Naive B cell (primary cell): ENCODE measurements at regions not wholly inside any gene's neighbourhood (a gene's known extent, or its start where the extent isn't known, plus 50 kb on each side); places are given as distances from the start of the nearest gene placed in this dataset.

ENCODE experiments used
- ATAC-seq, 2 donors: fragments of 150-1000 bp; cut with Tn5 transposase; 2 replicates each; pipeline ENCODE4 v1.10.0; 2021; ENCODE audit warnings: low read depth in 2 of 2, mild to moderate bottlenecking in 2 of 2, moderate library complexity in 2 of 2
- DNase-seq: peaks from one replicate; pipeline ENCODE4 v3.0.0; 2022
- H3K27ac Mint-ChIP-seq, 6 donors: one replicate each; pipeline ENCODE4 v1.8.0; 2020 to 2022; ENCODE audit warnings: mild to moderate bottlenecking in 6 of 6, mixed read lengths in 6 of 6, moderate library complexity in 5 of 6, inconsistent platforms in 2 of 6
- H3K27me3 Mint-ChIP-seq, 3 donors: one replicate each; pipeline ENCODE4 v1.8.0; 2021 to 2022; ENCODE audit warnings: mixed read lengths in 3 of 3, mild to moderate bottlenecking in 1 of 3
- H3K36me3 Mint-ChIP-seq, 2 donors: one replicate each; pipeline ENCODE4 v1.8.0; 2020 to 2022; ENCODE audit warnings: mixed read lengths in 2 of 2, inconsistent platforms in 1 of 2, mild to moderate bottlenecking in 1 of 2
- H3K4me1 Mint-ChIP-seq, 3 donors: one replicate each; pipeline ENCODE4 v1.8.0; 2020 to 2022; ENCODE audit warnings: mixed read lengths in 3 of 3, inconsistent platforms in 1 of 3, mild to moderate bottlenecking in 1 of 3, moderate library complexity in 1 of 3
- H3K4me3 Mint-ChIP-seq, 8 donors: one replicate each; pipeline ENCODE4 v1.8.0; 2020 to 2022; ENCODE audit warnings: mild to moderate bottlenecking in 8 of 8, mixed read lengths in 8 of 8, moderate library complexity in 8 of 8, inconsistent platforms in 2 of 8
- H3K9me3 Mint-ChIP-seq, 7 donors: one replicate each; pipeline ENCODE4 v1.8.0; 2020 to 2022; ENCODE audit warnings: mixed read lengths in 7 of 7, mild to moderate bottlenecking in 5 of 7, inconsistent platforms in 2 of 7, moderate library complexity in 1 of 7

DNA sequence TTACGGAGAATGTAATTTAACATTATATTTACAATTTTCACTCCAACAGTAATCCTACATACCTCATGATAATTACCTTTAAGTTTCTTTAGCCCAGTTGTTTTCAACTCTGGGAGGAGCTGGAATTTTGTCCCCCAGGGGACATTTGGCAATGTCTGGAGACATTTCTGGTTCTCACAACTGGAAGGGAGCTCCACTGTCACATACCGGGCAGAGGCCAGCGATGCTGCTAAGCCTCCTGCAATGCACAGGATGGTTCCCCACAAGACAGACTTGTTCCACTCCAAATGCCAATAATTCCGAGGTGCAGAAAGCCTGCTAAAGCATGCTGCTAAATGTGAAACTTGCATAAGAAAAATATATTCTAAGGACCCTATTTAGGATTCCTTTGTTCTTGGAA, 251.1 kb upstream of the IRX5 start:
- Mint-ChIP-seq H3K27ac (no peak overlapping the region), H3K9me3 (peaks cover 0 to 6% (median 2%) of the 10 kb centered on the region in 7 donors), H3K4me3 (no peak overlapping the region), H3K27me3 (no peaks in the 10 kb centered on the region), H3K4me1 (no peaks in the 10 kb centered on the region), H3K36me3 (no peaks in the 10 kb centered on the region)
- ATAC-seq = no peak
- no peak for DNase-seq

DNA sequence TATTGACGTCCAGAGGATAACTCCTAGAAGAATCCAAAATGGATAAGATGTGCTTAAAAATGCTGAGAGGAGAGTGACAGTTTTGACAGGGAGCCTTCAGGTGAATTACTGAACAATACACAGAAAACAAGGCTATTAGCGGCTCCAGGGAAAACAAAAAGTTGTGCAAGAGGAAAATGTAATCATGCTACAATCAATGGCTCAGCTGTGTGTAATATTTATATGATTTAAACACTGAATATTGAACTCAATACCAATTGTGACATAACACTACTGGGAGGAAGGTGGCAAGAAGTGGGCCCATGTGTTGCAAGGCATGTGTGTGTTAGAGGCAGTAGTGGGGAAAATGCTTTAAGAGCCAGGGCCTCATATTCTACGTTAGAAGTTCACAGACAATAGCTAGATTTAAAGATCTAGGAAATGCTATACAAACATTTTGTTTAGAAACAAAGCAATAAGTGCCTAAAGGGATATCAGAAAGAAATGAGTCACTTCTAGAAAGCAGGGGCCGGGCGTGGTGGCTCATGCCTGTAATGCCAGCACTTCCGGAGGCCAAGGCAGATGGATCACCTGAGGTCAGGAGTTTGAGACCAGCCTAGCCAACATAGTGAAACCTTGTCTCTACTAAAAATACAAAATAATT, 253.2 kb upstream of the IRX5 start:
- Mint-ChIP-seq H3K4me3 (no peak overlapping the region), H3K36me3 (no peaks in the 10 kb centered on the region), H3K27ac (no peak overlapping the region), H3K9me3 (peaks cover 0 to 6% (median 2%) of the 10 kb centered on the region in 7 donors), H3K27me3 (no peaks in the 10 kb centered on the region), H3K4me1 (no peaks in the 10 kb centered on the region)
- ATAC-seq (no peak), DNase-seq (no peak)

DNA sequence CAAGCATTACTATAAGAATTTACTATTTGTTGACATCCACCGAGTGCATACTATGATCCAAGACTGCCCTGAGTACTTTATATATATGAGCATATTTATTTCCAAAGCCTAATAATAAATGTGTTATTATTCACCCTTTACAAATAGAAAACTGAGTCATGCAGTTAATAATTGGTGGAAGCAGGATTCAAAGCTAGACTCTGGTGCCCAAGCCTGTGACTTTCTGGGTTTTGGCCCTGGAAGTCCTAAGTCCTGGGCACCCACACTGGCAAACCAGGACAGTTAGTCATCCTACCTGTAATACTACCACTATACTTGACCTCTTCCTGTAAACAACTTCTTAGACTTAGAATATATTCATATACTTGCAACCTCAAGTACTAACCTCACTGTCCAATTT, 257.4 kb upstream of the IRX5 start:
- Mint-ChIP-seq H3K27ac (no peak overlapping the region), H3K4me1 (no peaks in the 10 kb centered on the region), H3K9me3 (peaks cover 0 to 13% (median 5%) of the 10 kb centered on the region in 7 donors), H3K36me3 (no peaks in the 10 kb centered on the region), H3K4me3 (no peak overlapping the region), H3K27me3 (no peaks in the 10 kb centered on the region)
- DNase-seq (no peak), ATAC-seq (no peak)

DNA sequence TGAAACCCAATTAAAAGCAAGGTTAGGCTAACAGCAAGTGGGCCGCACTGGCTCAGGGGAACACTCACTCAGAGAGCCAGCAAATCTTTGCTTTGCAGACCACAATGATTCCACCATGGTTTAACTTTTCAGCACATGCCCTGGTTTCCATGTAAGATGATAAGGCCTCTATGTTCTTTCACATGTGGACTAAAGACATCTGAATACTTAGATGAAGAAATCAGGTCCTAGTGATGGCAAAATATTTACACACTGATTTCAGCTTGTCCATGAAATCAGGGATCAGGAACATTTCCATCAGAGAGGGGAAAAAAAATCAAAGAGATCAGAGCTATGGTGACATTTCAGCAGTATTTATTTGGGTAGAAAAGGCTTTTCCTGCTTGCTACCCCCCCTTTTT, 258.2 kb upstream of the IRX5 start:
- Mint-ChIP-seq H3K4me1 (no peaks in the 10 kb centered on the region), H3K27ac (no peak overlapping the region), H3K27me3 (no peaks in the 10 kb centered on the region), H3K36me3 (no peaks in the 10 kb centered on the region), H3K4me3 (no peak overlapping the region), H3K9me3 (peaks cover 0 to 13% (median 5%) of the 10 kb centered on the region in 7 donors)
- no peak for ATAC-seq
- no peak for DNase-seq

DNA sequence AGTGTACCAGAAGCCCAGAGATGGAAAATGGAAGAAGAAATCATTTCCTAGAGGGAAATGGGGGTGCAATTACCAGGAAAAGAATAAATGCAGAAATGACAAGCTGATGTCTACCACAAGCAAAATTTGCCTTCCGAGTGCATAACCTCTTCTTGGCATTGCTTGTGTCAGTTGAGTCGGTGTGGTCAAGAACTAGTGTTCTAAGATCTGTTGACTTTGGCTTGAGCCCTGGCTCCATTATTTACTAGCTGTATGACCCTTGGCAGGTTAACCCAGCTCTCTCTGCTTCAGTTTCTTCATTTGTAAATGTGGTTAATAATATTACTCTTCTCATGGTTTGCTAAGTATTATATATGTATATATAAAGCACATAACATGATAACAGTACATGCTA, 273.0 kb upstream of the IRX5 start:
- no peak for DNase-seq
- H3K4me3 Mint-ChIP-seq = no peak overlapping the region
- peaks cover 21 to 29% (median 25%) of the 10 kb centered on the region in 3 donors for H3K27me3 Mint-ChIP-seq
- H3K36me3 Mint-ChIP-seq = no peaks in the 10 kb centered on the region
- peaks cover 0 to 6% (median 0%) of the 10 kb centered on the region in 3 donors for H3K4me1 Mint-ChIP-seq
- no peak for ATAC-seq
- H3K27ac Mint-ChIP-seq = no peak overlapping the region
- H3K9me3 Mint-ChIP-seq = peaks cover 0 to 22% (median 4%) of the 10 kb centered on the region in 7 donors

DNA sequence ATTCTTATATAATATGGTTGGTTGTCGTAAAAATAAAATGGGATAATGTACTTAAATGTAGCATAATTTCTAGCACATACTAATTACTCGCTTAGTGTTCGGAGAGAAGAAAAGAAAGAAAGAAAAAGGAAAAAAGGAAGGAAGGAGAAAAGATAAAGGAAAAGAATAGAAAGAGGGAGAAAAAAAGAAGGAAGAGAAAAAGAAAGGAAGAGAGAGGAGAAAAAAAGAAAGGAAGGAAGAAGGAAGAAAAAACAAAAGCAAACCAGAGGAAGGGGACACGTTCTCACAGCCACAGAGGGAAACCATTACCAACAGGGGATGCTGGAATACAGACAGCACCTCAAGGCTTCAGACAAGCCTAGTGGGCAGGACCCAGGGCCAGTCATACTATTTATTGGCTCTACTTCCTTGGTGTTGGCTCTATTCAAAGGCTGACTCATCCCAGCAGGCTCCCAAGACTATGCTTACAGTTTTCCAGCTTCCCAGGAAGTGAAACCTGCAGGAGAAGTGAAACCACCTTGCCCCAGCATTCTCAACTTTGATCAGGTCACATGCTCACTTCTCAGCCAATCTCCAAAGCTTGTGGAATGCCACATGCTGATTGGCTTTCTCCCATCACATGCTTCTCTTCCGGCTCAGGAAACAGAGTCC, 273.5 kb upstream of the IRX5 start:
- DNase-seq (no peak), ATAC-seq (no peak)
- Mint-ChIP-seq H3K27ac (peak overlapping the region in 1 of 6 donors; percentile 80), H3K36me3 (no peaks in the 10 kb centered on the region), H3K4me1 (peaks cover 0 to 6% (median 0%) of the 10 kb centered on the region in 3 donors), H3K4me3 (no peak overlapping the region), H3K27me3 (peaks cover 25 to 29% (median 25%) of the 10 kb centered on the region in 3 donors), H3K9me3 (peaks cover 0 to 16% (median 4%) of the 10 kb centered on the region in 7 donors)

DNA sequence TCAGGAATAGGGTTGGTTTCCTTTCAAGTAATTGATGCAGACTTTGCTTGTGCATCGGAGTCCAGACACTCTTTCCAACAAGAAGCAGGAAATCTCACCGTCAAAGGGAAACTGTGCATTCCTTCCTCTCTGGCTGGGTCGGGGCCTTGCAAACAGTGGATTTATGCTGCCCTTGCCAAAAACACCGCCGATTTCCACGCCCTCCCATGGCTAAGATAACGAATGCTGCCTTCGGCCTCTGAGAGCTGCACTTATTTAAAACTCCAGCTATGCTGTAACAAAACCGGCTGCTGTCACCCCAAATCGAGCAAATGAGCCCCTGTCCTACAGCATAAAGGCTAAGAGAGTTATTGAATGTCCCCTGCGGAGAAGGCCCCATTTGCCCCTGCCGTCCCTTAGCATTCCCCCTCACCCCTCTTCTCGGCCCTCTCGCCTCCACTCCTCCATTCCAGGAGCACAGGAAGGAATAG, 275.5 kb upstream of the IRX5 start:
- peaks cover 29 to 31% (median 29%) of the 10 kb centered on the region in 3 donors for H3K27me3 Mint-ChIP-seq
- DNase-seq (no peak), ATAC-seq (no peak)
- H3K4me3 Mint-ChIP-seq = no peak overlapping the region
- peak overlapping the region in 1 of 6 donors; percentile 23 for H3K27ac Mint-ChIP-seq
- peaks cover 0 to 9% (median 4%) of the 10 kb centered on the region in 7 donors for H3K9me3 Mint-ChIP-seq
- H3K4me1 Mint-ChIP-seq = peaks cover 0 to 6% (median 0%) of the 10 kb centered on the region in 3 donors
- no peaks in the 10 kb centered on the region for H3K36me3 Mint-ChIP-seq

DNA sequence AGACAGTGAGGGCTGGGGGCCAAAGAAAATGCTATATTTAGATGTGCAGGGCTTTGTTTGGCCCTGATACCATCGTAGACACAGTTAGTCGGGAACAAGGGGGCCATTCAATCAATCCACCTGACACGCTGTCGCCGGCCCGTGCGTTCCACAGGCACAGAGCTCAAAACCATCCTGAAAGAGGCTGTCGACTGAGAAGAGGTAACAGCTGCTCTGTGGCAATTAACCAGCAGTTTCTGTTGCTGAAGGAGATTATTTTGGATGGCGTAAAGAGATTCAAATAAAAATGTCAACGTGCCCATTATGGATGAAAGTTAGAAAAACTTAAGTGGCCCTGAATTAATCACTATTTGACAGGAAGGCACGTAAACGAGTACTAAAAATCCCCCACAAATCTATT, 276.2 kb upstream of the IRX5 start:
- peaks cover 30 to 32% (median 31%) of the 10 kb centered on the region in 3 donors for H3K27me3 Mint-ChIP-seq
- no peak for DNase-seq
- H3K4me3 Mint-ChIP-seq = no peak overlapping the region
- H3K27ac Mint-ChIP-seq = no peak overlapping the region
- ATAC-seq = no peak
- no peaks in the 10 kb centered on the region for H3K36me3 Mint-ChIP-seq
- peaks cover 0 to 9% (median 4%) of the 10 kb centered on the region in 7 donors for H3K9me3 Mint-ChIP-seq
- peaks cover 0 to 6% (median 0%) of the 10 kb centered on the region in 3 donors for H3K4me1 Mint-ChIP-seq

DNA sequence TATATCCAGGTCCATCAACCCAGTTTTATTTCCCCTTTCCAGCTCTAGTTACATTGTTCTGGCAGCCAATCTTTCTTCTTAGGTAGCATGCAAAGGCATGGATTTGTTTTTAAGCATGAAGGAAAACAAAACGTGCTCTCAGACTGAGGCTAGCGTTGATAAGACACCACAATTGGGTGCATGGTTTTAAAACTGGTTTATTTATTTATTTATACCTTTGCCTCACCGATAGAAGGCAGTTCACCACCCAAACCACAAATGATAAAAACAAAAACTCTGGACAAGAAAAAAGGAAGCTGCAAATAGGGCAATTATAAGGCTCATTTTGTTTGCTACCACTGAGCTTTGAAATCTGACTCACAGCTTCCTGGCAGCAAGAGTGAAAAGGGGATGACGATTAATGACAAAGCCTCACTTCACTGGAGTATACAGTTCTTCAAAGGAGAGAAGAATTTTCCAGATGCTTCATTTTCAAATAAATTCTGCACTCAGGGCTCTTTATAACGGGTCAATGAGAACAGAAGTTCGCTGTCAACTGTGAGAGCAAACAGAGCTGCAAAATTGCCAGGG, 278.4 kb upstream of the IRX5 start:
- no peak for DNase-seq
- Mint-ChIP-seq H3K36me3 (no peaks in the 10 kb centered on the region), H3K27ac (no peak overlapping the region), H3K9me3 (peaks cover 0 to 6% (median 3%) of the 10 kb centered on the region in 7 donors), H3K4me1 (peaks cover 0 to 6% (median 0%) of the 10 kb centered on the region in 3 donors), H3K4me3 (no peak overlapping the region), H3K27me3 (peaks cover 31 to 37% (median 34%) of the 10 kb centered on the region in 3 donors)
- no peak for ATAC-seq

DNA sequence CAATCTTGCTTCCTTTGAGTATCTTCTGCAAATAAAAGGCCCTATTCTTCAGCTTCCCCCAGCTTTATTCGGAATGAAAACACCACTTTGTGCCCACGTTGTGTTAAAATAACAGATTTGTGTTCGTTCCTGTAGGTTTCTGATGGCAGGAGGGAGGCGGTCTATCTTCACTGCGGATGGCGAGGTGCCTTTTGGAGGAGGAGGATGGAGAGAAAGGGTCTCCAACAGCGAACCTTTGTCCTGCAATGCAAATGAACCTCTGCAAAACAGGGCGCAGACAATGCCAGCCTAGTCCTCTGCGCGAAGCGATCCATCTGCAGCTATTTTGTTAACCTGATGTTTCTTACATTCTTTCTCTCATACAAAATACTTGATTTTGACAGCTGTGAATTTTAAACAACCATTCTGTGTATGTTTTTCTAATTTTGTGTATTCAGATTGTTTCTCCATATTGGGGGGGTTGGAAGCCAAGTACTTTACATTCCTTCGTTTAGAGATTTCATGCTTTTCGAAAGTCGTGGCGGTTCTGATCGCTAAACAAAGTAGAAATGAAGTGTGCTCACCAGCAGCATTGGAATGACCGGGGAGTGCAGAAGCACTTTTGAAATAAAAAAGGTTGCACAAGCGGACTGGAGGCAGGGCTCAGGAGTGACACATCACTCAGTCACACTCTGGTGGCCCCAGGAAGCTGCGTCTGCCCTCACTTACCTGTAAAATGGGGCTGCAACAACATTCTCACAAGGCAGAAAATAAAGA, 279.0 kb upstream of the IRX5 start:
- H3K36me3 Mint-ChIP-seq = no peaks in the 10 kb centered on the region
- H3K9me3 Mint-ChIP-seq = peaks cover 0 to 4% (median 0%) of the 10 kb centered on the region in 7 donors
- DNase-seq = no peak
- H3K4me3 Mint-ChIP-seq = no peak overlapping the region
- peaks cover 0 to 6% (median 0%) of the 10 kb centered on the region in 3 donors for H3K4me1 Mint-ChIP-seq
- ATAC-seq = no peak
- peaks cover 31 to 37% (median 34%) of the 10 kb centered on the region in 3 donors for H3K27me3 Mint-ChIP-seq
- no peak overlapping the region for H3K27ac Mint-ChIP-seq

DNA sequence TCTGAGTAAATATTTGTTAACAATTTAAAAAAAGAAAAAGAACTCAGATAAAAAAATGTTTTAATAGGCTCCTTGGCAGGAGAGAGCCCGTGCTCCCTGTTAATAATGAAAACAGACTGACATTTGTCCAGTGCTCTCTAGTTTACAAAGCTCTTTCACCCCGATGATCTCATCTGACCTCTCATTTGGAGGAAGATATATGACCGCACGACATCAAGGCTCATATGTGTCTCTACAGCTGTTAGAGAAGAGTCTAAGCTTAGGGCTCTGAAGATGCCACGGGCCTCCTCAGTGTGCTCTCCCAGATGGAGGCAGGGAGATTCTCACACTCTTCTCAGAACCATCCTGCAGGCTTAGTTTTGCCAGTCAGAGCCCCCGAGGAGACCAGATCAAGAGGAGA, 280.8 kb upstream of the IRX5 start:
- peaks cover 0 to 4% (median 0%) of the 10 kb centered on the region in 7 donors for H3K9me3 Mint-ChIP-seq

DNA sequence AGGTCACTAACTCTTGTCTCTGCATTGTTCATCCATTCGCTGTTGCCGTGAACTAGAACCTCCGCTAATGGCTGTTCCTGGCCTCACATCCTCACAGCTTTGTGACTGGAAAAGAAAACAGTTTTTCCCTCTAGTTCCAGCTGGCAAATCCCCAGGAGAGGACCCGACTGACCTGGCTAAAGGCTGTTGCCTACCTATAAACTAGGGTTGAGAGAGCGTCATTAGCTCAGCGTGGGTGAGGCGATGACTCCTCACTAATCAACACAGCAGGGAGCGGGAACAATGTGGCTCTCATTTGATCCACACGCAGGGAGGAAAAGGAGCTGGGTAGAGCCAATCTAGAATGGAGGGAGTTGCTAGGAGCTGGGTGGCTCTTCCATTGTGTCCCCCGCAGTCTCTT, 282.1 kb upstream of the IRX5 start:
- peaks cover 0 to 2% (median 0%) of the 10 kb centered on the region in 7 donors for H3K9me3 Mint-ChIP-seq
- peaks cover 9 to 18% (median 18%) of the 10 kb centered on the region in 3 donors for H3K27me3 Mint-ChIP-seq
- no peaks in the 10 kb centered on the region for H3K4me1 Mint-ChIP-seq
- H3K27ac Mint-ChIP-seq = no peak overlapping the region
- DNase-seq = no peak
- no peak for ATAC-seq
- no peaks in the 10 kb centered on the region for H3K36me3 Mint-ChIP-seq
- no peak overlapping the region for H3K4me3 Mint-ChIP-seq

More for the DNA sequence above, 280.8 kb upstream of the IRX5 start:
- H3K27ac Mint-ChIP-seq = no peak overlapping the region
- no peaks in the 10 kb centered on the region for H3K36me3 Mint-ChIP-seq
- H3K4me3 Mint-ChIP-seq = no peak overlapping the region
- no peaks in the 10 kb centered on the region for H3K4me1 Mint-ChIP-seq
- ATAC-seq (no peak), DNase-seq (no peak)
- H3K27me3 Mint-ChIP-seq = peaks cover 19 to 26% (median 26%) of the 10 kb centered on the region in 3 donors

DNA sequence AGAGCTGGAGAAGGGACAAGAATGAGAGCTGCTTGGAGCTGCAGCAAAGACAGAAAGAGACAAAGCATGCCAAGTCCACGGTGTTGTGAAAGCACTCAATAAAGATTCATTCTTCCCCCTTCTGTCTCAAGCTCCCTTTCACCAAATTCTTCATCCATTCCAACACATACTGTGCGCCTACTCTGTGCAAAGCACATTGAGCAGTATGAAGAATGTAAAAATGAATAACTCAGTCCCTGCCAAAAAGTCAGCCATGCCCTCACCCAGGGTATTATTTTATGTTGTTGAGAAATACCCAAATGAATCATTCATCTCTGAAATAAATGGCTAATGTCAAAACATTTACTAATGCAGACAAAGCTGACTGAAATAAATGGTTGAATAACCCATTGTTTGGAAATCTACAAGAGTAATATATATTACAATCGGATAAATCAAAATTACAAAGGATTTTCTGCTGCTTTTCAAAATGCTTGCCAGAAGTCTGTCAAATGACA, 282.9 kb upstream of the IRX5 start:
- Mint-ChIP-seq H3K4me1 (no peaks in the 10 kb centered on the region), H3K36me3 (no peaks in the 10 kb centered on the region), H3K4me3 (no peak overlapping the region), H3K27me3 (peaks cover 6 to 18% (median 14%) of the 10 kb centered on the region in 3 donors), H3K9me3 (no peaks in the 10 kb centered on the region), H3K27ac (no peak overlapping the region)
- DNase-seq (no peak), ATAC-seq (no peak)
